ENCODE measurements at regions not wholly inside any gene's neighbourhood (a gene's known extent, or its start where the extent isn't known, plus 50 kb on each side); places are given as distances from the start of the nearest gene placed in this dataset.

DNA sequence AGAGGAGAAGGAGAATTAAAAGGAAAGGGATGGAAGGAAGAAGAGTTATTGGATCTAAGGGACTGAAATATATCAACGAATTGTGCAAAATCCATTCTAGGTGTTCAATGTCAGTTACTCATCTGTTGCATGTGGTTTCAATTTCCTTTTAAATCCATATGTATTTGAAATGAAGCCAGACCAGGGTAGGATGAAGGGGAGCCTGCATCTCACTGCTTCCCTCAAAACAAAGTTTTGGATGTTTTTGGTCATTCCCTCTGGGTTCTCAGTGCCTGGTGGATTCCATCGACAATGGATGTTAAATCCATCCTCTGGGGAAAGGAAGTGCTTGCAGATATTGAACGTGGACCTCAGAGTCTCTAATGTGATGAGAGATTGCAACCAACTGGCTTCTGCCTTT, 103.5 kb upstream of the XYLT1 start:
- TF ChIP-seq TAF1 (IDR thresholded peaks at IDR 0.05; ENCODE audit: borderline replicate concordance, insufficient read depth, low read length) (no peak), FOXP2 (optimal IDR thresholded peaks at IDR 0.05; ENCODE audit: borderline replicate concordance, extremely low read depth, extremely low read length, insufficient read depth) (no peak), SIN3A (IDR thresholded peaks at IDR 0.05; ENCODE audit: borderline replicate concordance, insufficient read depth, low read length) (no peak), POLR2AphosphoS5 (IDR thresholded peaks at IDR 0.05; ENCODE audit: low read depth, low read length) (no peak)
- TF ChIP-seq, protein P1, sequence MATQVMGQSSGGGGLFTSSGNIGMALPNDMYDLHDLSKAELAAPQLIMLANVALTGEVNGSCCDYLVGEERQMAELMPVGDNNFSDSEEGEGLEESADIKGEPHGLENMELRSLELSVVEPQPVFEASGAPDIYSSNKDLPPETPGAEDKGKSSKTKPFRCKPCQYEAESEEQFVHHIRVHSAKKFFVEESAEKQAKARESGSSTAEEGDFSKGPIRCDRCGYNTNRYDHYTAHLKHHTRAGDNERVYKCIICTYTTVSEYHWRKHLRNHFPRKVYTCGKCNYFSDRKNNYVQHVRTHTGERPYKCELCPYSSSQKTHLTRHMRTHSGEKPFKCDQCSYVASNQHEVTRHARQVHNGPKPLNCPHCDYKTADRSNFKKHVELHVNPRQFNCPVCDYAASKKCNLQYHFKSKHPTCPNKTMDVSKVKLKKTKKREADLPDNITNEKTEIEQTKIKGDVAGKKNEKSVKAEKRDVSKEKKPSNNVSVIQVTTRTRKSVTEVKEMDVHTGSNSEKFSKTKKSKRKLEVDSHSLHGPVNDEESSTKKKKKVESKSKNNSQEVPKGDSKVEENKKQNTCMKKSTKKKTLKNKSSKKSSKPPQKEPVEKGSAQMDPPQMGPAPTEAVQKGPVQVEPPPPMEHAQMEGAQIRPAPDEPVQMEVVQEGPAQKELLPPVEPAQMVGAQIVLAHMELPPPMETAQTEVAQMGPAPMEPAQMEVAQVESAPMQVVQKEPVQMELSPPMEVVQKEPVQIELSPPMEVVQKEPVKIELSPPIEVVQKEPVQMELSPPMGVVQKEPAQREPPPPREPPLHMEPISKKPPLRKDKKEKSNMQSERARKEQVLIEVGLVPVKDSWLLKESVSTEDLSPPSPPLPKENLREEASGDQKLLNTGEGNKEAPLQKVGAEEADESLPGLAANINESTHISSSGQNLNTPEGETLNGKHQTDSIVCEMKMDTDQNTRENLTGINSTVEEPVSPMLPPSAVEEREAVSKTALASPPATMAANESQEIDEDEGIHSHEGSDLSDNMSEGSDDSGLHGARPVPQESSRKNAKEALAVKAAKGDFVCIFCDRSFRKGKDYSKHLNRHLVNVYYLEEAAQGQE (IDR thresholded peaks at IDR 0.05; ENCODE audit: insufficient read depth in 1 of 2, low read depth in 2 of 2, low read length in 2 of 2): no peak

GRCh38 chr16:17572145-17572544, 101.4 kb upstream of the XYLT1 start:
- TF ChIP-seq FOXP2 (optimal IDR thresholded peaks at IDR 0.05; ENCODE audit: borderline replicate concordance, extremely low read depth, extremely low read length, insufficient read depth) (no peak), POLR2AphosphoS5 (IDR thresholded peaks at IDR 0.05; ENCODE audit: low read depth, low read length) (no peak)
- TF ChIP-seq, protein P1 (IDR thresholded peaks at IDR 0.05; ENCODE audit: insufficient read depth in 1 of 2, low read depth in 2 of 2, low read length in 2 of 2): no peak

DNA sequence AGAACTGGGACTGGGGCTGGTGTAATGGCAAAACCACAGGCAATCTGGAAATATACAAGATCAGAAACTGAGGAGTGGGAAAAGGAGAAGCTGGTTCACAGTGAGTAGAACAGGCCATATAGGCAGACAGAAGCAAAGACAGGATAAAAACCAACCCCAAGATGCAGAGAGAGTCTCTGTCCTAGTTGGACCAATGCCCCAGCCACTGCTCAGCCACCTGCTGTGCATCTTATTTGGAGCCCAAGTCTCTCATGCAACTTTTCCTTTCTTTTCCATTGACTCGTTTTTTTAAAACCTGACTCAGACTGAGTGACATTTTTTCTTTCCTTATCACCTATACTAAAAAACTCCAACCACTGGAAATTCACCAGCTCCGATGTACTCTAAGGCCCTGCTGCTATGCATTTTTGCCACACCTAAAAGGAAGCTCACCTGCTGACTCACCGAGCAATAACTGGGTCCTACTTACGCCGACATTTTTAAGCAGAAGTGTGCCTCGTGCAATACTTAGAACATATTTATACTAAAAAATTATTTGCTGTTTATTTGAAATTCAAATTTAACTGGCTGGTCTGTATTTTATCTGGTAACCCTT, 100.8 kb upstream of the XYLT1 start:
- TF ChIP-seq, protein P1 (IDR thresholded peaks at IDR 0.05; ENCODE audit: insufficient read depth in 1 of 2, low read depth in 2 of 2, low read length in 2 of 2): no peak
- TF ChIP-seq TAF1 (IDR thresholded peaks at IDR 0.05; ENCODE audit: borderline replicate concordance, insufficient read depth, low read length) (no peak), POLR2AphosphoS5 (IDR thresholded peaks at IDR 0.05; ENCODE audit: low read depth, low read length) (no peak), FOXP2 (optimal IDR thresholded peaks at IDR 0.05; ENCODE audit: borderline replicate concordance, extremely low read depth, extremely low read length, insufficient read depth) (no peak), SIN3A (IDR thresholded peaks at IDR 0.05; ENCODE audit: borderline replicate concordance, insufficient read depth, low read length) (no peak)

- TF ChIP-seq POLR2AphosphoS5 (IDR thresholded peaks at IDR 0.05; ENCODE audit: low read depth, low read length): no peak
- TF ChIP-seq, protein P1 (IDR thresholded peaks at IDR 0.05; ENCODE audit: insufficient read depth in 1 of 2, low read depth in 2 of 2, low read length in 2 of 2): no peak
- TF ChIP-seq FOXP2 (optimal IDR thresholded peaks at IDR 0.05; ENCODE audit: borderline replicate concordance, extremely low read depth, extremely low read length, insufficient read depth): no peak
- no peak for TF ChIP-seq SIN3A (IDR thresholded peaks at IDR 0.05; ENCODE audit: borderline replicate concordance, insufficient read depth, low read length)
- TF ChIP-seq TAF1 (IDR thresholded peaks at IDR 0.05; ENCODE audit: borderline replicate concordance, insufficient read depth, low read length): no peak
Measured at GRCh38 chr16:17568239-17568638, 97.5 kb upstream of the XYLT1 start.

DNA sequence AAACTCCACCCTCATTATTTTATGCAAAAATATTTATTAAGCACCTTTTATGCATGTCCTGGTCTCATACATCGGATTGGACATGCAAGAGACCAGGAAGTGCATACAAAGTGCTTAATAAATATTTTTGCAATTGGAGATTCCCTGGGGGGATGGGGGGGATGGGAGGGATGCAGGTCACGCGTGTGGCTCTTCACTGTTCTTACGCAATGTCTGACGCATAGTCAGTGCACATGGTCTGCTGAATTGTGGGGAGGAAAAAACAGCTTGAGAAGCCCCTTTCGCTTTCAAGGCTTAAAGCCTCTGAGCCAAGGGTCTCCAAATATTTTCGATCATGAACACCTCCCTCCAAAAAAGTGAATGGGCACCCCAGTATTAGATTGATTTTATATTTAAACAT, 96.7 kb upstream of the XYLT1 start:
- TF ChIP-seq, protein P1 (IDR thresholded peaks at IDR 0.05; ENCODE audit: insufficient read depth in 1 of 2, low read depth in 2 of 2, low read length in 2 of 2): no peak
- no peak for TF ChIP-seq SIN3A (IDR thresholded peaks at IDR 0.05; ENCODE audit: borderline replicate concordance, insufficient read depth, low read length)
- TF ChIP-seq POLR2AphosphoS5 (IDR thresholded peaks at IDR 0.05; ENCODE audit: low read depth, low read length): no peak
- no peak for TF ChIP-seq FOXP2 (optimal IDR thresholded peaks at IDR 0.05; ENCODE audit: borderline replicate concordance, extremely low read depth, extremely low read length, insufficient read depth)
- TF ChIP-seq TAF1 (IDR thresholded peaks at IDR 0.05; ENCODE audit: borderline replicate concordance, insufficient read depth, low read length): no peak
